ENCODE measurements at regions not wholly inside any gene's neighbourhood (a gene's known extent, or its start where the extent isn't known, plus 50 kb on each side); places are given as distances from the start of the nearest gene placed in this dataset.

- Histone ChIP-seq H3K9ac (ENCODE audit: low read length) (no peak overlapping the region), H3K79me2 (replicated peaks; ENCODE audit: insufficient read depth, low read length) (no peaks in the 10 kb centered on the region), H3K27ac (ENCODE audit: low read length) (no peak overlapping the region), H2AFZ (ENCODE audit: low read depth, low read length) (no peak overlapping the region), H3K9me2 (ENCODE audit: insufficient read depth, low read length) (no peaks in the 10 kb centered on the region), H3K36me3 (ENCODE audit: insufficient read depth, low read length) (no peaks in the 10 kb centered on the region), H4K20me1 (ENCODE audit: insufficient read depth) (no peaks in the 10 kb centered on the region), H3K9me3 (ENCODE audit: low read length) (no peaks in the 10 kb centered on the region), H3K4me2 (ENCODE audit: low read length) (no peak overlapping the region), H3K27me3 (ENCODE audit: insufficient read depth, low read depth, low read length) (no peaks in the 10 kb centered on the region), H3K4me3 (ENCODE audit: low read length) (no peak overlapping the region), H3F3A (ENCODE audit: insufficient read depth, low read length, poor library complexity, severe bottlenecking) (no peaks in the 10 kb centered on the region)
- TF ChIP-seq TAF1 (IDR thresholded peaks at IDR 0.05; ENCODE audit: low read depth) (no peak), SMC3 (conservative IDR thresholded peaks at IDR 0.05; ENCODE audit: poor library complexity) (no peak), POLR2AphosphoS5 (IDR thresholded peaks at IDR 0.05) (no peak), RAD21 (conservative IDR thresholded peaks at IDR 0.05) (no peak), MXI1 (conservative IDR thresholded peaks at IDR 0.05; ENCODE audit: poor library complexity, severe bottlenecking) (no peak), REST (IDR thresholded peaks at IDR 0.05; ENCODE audit: borderline replicate concordance) (no peak), EP300 (conservative IDR thresholded peaks at IDR 0.05; ENCODE audit: poor library complexity, severe bottlenecking) (no peak), CTCF (IDR thresholded peaks at IDR 0.05; ENCODE audit: poor library complexity, severe bottlenecking) (no peak)
Measured at GRCh38 chr10:28199941-28200340, 102.9 kb downstream of the MPP7 start.

DNA sequence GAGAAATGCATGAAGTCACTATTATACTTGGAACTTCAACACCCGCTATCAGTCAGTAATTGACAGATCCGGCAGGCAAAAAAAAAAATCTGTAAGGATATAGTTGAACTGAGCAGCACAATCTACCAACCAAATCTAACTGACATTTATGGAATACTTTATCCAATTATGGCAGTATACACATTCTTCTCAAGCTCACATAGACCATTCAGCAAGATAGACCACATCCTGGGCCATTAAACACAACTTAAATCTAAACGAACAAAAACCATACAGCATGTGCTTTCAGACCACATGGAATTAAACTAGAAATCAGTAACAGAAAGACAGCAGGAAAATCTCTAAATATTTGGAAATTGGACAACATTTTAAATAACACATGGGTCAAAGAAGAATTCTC is 112.7 kb downstream of the MPP7 start:
- H3K79me2 ChIP-seq (replicated peaks; ENCODE audit: insufficient read depth, low read length), result no peaks in the 10 kb centered on the region
- H3K4me3 ChIP-seq (ENCODE audit: low read length), result no peak overlapping the region
- no peaks in the 10 kb centered on the region for H3K9me2 ChIP-seq (ENCODE audit: insufficient read depth, low read length)
- no peaks in the 10 kb centered on the region for H4K20me1 ChIP-seq (ENCODE audit: insufficient read depth)
- no peaks in the 10 kb centered on the region for H3K27me3 ChIP-seq (ENCODE audit: insufficient read depth, low read depth, low read length)
- H3K9ac ChIP-seq (ENCODE audit: low read length), result no peak overlapping the region
- no peaks in the 10 kb centered on the region for H3K9me3 ChIP-seq (ENCODE audit: low read length)
- no peak overlapping the region for H2AFZ ChIP-seq (ENCODE audit: low read depth, low read length)
- H3K27ac ChIP-seq (ENCODE audit: low read length), result no peak overlapping the region
- H3K4me2 ChIP-seq (ENCODE audit: low read length), result no peak overlapping the region
- H3K36me3 ChIP-seq (ENCODE audit: insufficient read depth, low read length), result no peaks in the 10 kb centered on the region
- TF ChIP-seq TAF1 (IDR thresholded peaks at IDR 0.05; ENCODE audit: low read depth) (no peak), REST (IDR thresholded peaks at IDR 0.05; ENCODE audit: borderline replicate concordance) (no peak), SMC3 (conservative IDR thresholded peaks at IDR 0.05; ENCODE audit: poor library complexity) (no peak), EP300 (conservative IDR thresholded peaks at IDR 0.05; ENCODE audit: poor library complexity, severe bottlenecking) (no peak), EZH2 (IDR thresholded peaks at IDR 0.05; ENCODE audit: borderline replicate concordance, insufficient read depth, low read length, poor library complexity, severe bottlenecking) (no peak), MXI1 (conservative IDR thresholded peaks at IDR 0.05; ENCODE audit: poor library complexity, severe bottlenecking) (no peak), RAD21 (conservative IDR thresholded peaks at IDR 0.05) (no peak)
- no peaks in the 10 kb centered on the region for H3F3A ChIP-seq (ENCODE audit: insufficient read depth, low read length, poor library complexity, severe bottlenecking)

Data from neural cell (in vitro differentiated cells).